ENCODE measurements at regions not wholly inside any gene's neighbourhood (a gene's known extent, or its start where the extent isn't known, plus 50 kb on each side); places are given as distances from the start of the nearest gene placed in this dataset.

DNA sequence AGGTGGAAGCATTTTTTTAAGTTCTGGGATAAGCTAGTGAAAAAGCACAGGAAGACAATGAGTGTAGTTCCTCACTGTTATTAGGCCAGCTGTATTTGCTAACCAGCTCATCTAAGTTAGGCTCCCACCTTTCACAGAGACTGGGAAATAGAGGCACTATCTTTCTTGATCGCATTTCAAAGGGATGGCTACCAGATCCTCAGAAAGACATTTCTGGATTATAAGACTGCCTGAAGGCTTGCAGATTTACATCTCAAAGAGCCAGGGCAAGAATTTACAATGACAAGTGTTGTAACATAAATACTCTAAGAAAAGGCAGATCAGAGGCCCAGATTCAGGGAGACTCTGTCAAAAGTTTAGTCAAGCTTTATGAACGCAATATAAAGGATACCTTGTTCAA lies 1005.5 kb downstream of the PCDH9 start:
- no peaks in the 10 kb centered on the region for H3K79me2 ChIP-seq (ENCODE audit: insufficient read depth, low read length)
- H3K4me2 ChIP-seq (ENCODE audit: low read length), result no peak overlapping the region
- H2AFZ ChIP-seq (ENCODE audit: low read depth, low read length, poor library complexity, severe bottlenecking), result no peak overlapping the region
- no peak overlapping the region for H3K27ac ChIP-seq (ENCODE audit: low read depth, low read length)
- no peaks in the 10 kb centered on the region for H3K36me3 ChIP-seq (ENCODE audit: control insufficient read depth in 1 of 2, insufficient read depth in 2 of 2, low read length in 2 of 2)
- RAD21 ChIA-PET (ENCODE audit: low non-redundant PET in 1 of 2, low total read pairs in 2 of 2, uncharacterized antibody in 2 of 2, unreplicated experiment in 2 of 2), result no interaction called here
- H3K9me2 ChIP-seq (ENCODE audit: insufficient read depth), result no peaks in the 10 kb centered on the region; the same call in 1 of the 2 replicates
- intact Hi-C loops (cut with micrococcal nuclease), result no loop called here
- no peaks in the 10 kb centered on the region for H4K20me1 ChIP-seq (ENCODE audit: insufficient read depth)
- DNase-seq (ENCODE audit: low read depth, low spot score), result no peak
- H3K9me3 ChIP-seq (ENCODE audit: control insufficient read depth in 1 of 2, insufficient read depth in 1 of 2, low read depth in 1 of 2, low read length in 2 of 2), result no peaks in the 10 kb centered on the region
- H3K4me1 ChIP-seq (ENCODE audit: control insufficient read depth in 1 of 2, insufficient read depth in 2 of 2, low read length in 2 of 2), result no peaks in the 10 kb centered on the region
- BruUV-seq (replicated peaks), result no TSS peak
- POLR2A ChIA-PET, result no interaction called here
- no peak overlapping the region for H3K9ac ChIP-seq (ENCODE audit: low read length)
- H3K27me3 ChIP-seq (ENCODE audit: insufficient read depth, low read length), result no peaks in the 10 kb centered on the region
- ATAC-seq, result no peak
- no peak overlapping the region for H3K4me3 ChIP-seq (replicated peaks in 1 of 2; ENCODE audit: low read depth in 1 of 2, low read length in 2 of 2)
- TF ChIP-seq SIN3A (IDR thresholded peaks at IDR 0.05; ENCODE audit: low read depth) (no peak), RAD21 (IDR thresholded peaks at IDR 0.05; ENCODE audit: low read depth) (no peak), CEBPB (IDR thresholded peaks at IDR 0.05; ENCODE audit: low read depth) (no peak), EGR1 (IDR thresholded peaks at IDR 0.05; ENCODE audit: low read depth) (no peak), ELF1 (IDR thresholded peaks at IDR 0.05; ENCODE audit: borderline replicate concordance, low read depth) (no peak), TCF7L2 (IDR thresholded peaks at IDR 0.05; ENCODE audit: borderline replicate concordance, extremely low read depth, insufficient read depth, insufficient read length) (no peak), FOSL1 (IDR thresholded peaks at IDR 0.05; ENCODE audit: low read depth) (no peak)
- TF ChIP-seq, protein P1, sequence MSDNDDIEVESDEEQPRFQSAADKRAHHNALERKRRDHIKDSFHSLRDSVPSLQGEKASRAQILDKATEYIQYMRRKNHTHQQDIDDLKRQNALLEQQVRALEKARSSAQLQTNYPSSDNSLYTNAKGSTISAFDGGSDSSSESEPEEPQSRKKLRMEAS (IDR thresholded peaks at IDR 0.05), result no peak
- CTCF ChIA-PET, result no interaction called here

DNA sequence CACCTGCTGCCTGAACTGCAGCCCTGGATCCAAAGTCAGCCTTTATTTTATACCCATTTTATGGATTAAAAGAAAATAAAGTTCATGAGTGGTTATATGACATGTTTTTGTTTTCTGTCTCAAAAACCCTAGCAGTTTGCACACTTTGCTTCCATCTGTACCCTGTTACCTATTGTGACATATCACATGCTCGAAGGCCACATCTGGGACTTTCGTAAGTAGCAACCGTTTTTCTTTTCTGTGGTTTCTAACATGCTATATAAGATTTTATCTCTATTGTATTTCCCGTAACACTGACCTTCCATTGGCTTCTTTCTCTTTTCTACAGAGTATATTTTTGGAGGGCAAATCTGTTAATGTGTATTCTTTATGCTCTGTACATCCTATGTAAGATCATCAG lies 1007.2 kb downstream of the PCDH9 start:
- H2AFZ ChIP-seq (ENCODE audit: low read depth, low read length, poor library complexity, severe bottlenecking), result no peak overlapping the region
- DNase-seq (ENCODE audit: low read depth, low spot score) (no peak), ATAC-seq (no peak)
- H3K4me1 ChIP-seq (ENCODE audit: control insufficient read depth in 1 of 2, insufficient read depth in 2 of 2, low read length in 2 of 2), result no peaks in the 10 kb centered on the region
- no peak for TF ChIP-seq JUND (IDR thresholded peaks at IDR 0.05)
- no peak for TF ChIP-seq EGR1 (IDR thresholded peaks at IDR 0.05; ENCODE audit: low read depth)
- TF ChIP-seq, protein P2, sequence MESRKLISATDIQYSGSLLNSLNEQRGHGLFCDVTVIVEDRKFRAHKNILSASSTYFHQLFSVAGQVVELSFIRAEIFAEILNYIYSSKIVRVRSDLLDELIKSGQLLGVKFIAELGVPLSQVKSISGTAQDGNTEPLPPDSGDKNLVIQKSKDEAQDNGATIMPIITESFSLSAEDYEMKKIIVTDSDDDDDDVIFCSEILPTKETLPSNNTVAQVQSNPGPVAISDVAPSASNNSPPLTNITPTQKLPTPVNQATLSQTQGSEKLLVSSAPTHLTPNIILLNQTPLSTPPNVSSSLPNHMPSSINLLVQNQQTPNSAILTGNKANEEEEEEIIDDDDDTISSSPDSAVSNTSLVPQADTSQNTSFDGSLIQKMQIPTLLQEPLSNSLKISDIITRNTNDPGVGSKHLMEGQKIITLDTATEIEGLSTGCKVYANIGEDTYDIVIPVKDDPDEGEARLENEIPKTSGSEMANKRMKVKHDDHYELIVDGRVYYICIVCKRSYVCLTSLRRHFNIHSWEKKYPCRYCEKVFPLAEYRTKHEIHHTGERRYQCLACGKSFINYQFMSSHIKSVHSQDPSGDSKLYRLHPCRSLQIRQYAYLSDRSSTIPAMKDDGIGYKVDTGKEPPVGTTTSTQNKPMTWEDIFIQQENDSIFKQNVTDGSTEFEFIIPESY (IDR thresholded peaks at IDR 0.05; ENCODE audit: extremely low read depth, insufficient replicate concordance, low read length), result no peak
- TF ChIP-seq CEBPB (IDR thresholded peaks at IDR 0.05; ENCODE audit: low read depth), result no peak
- no peak for TF ChIP-seq ZFX (IDR thresholded peaks at IDR 0.05)
- no peak for TF ChIP-seq SP1 (IDR thresholded peaks at IDR 0.05; ENCODE audit: low read depth)
- TF ChIP-seq TCF7L2 (IDR thresholded peaks at IDR 0.05; ENCODE audit: borderline replicate concordance, extremely low read depth, insufficient read depth, insufficient read length), result no peak
- TF ChIP-seq POLR2AphosphoS5 (IDR thresholded peaks at IDR 0.05; ENCODE audit: low read depth, low read length), result no peak
- TF ChIP-seq, protein P3, sequence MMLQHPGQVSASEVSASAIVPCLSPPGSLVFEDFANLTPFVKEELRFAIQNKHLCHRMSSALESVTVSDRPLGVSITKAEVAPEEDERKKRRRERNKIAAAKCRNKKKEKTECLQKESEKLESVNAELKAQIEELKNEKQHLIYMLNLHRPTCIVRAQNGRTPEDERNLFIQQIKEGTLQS (IDR thresholded peaks at IDR 0.05), result no peak
- TF ChIP-seq YY1 (IDR thresholded peaks at IDR 0.05; ENCODE audit: extremely low read depth, insufficient replicate concordance, low read depth, low read length), result no peak
- no peak for TF ChIP-seq SIN3A (IDR thresholded peaks at IDR 0.05; ENCODE audit: low read depth)
- no TSS peak for BruUV-seq (replicated peaks)
- no peak overlapping the region for H3K4me2 ChIP-seq (ENCODE audit: low read length)
- intact Hi-C loops (cut with micrococcal nuclease), result no loop called here
- H3K27me3 ChIP-seq (ENCODE audit: insufficient read depth, low read length), result no peaks in the 10 kb centered on the region
- no peaks in the 10 kb centered on the region for H3K9me3 ChIP-seq (ENCODE audit: control insufficient read depth in 1 of 2, insufficient read depth in 1 of 2, low read depth in 1 of 2, low read length in 2 of 2)
- no peaks in the 10 kb centered on the region for H3K36me3 ChIP-seq (ENCODE audit: control insufficient read depth in 1 of 2, insufficient read depth in 2 of 2, low read length in 2 of 2)
- H3K9ac ChIP-seq (ENCODE audit: low read length), result no peak overlapping the region
- ChIA-PET CTCF (no interaction called here), POLR2A (no interaction called here), RAD21 (ENCODE audit: low non-redundant PET in 1 of 2, low total read pairs in 2 of 2, uncharacterized antibody in 2 of 2, unreplicated experiment in 2 of 2) (no interaction called here)
- no peak overlapping the region for H3K27ac ChIP-seq (ENCODE audit: low read depth, low read length)
- no peaks in the 10 kb centered on the region for H3K79me2 ChIP-seq (ENCODE audit: insufficient read depth, low read length)
- H3K4me3 ChIP-seq (replicated peaks in 1 of 2; ENCODE audit: low read depth in 1 of 2, low read length in 2 of 2), result no peak overlapping the region
- no peaks in the 10 kb centered on the region; the same call in 1 of the 2 replicates for H3K9me2 ChIP-seq (ENCODE audit: insufficient read depth)
- no peaks in the 10 kb centered on the region for H4K20me1 ChIP-seq (ENCODE audit: insufficient read depth)

Measured in HCT116 (cell line).